ENCODE measurements at regions not wholly inside any gene's neighbourhood (a gene's known extent, or its start where the extent isn't known, plus 50 kb on each side); places are given as distances from the start of the nearest gene placed in this dataset.

GRCh38 chrX:39504227-39504626 lies 593.5 kb downstream of the BCOR start:
- TF ChIP-seq CTCF (IDR thresholded peaks at IDR 0.05) (no peak), EP300 (IDR thresholded peaks at IDR 0.05) (no peak), POLR2AphosphoS5 (IDR thresholded peaks at IDR 0.05) (no peak), POLR2A (IDR thresholded peaks at IDR 0.05) (no peak)
